GM12892 (cell line): ENCODE measurements at regions not wholly inside any gene's neighbourhood (a gene's known extent, or its start where the extent isn't known, plus 50 kb on each side); places are given as distances from the start of the nearest gene placed in this dataset.

Source experiments
- POLR2A ChIP-seq: IDR thresholded peaks from 2 replicates; pipeline ENCODE4 v1.6.1; 2011; ENCODE audit warnings: low read depth, low read length, control low read depth
- POLR2AphosphoS5 ChIP-seq: IDR thresholded peaks from 2 replicates; pipeline ENCODE4 v1.6.1; 2011; ENCODE audit warnings: low read depth, low read length, control low read depth

- TF ChIP-seq POLR2A (no peak), POLR2AphosphoS5 (no peak)
These were observed 667.5 kb downstream of the UTRN start for GRCh38 chr6:144952456-144953240.
